ENCODE measurements at regions not wholly inside any gene's neighbourhood (a gene's known extent, or its start where the extent isn't known, plus 50 kb on each side); places are given as distances from the start of the nearest gene placed in this dataset.

DNA sequence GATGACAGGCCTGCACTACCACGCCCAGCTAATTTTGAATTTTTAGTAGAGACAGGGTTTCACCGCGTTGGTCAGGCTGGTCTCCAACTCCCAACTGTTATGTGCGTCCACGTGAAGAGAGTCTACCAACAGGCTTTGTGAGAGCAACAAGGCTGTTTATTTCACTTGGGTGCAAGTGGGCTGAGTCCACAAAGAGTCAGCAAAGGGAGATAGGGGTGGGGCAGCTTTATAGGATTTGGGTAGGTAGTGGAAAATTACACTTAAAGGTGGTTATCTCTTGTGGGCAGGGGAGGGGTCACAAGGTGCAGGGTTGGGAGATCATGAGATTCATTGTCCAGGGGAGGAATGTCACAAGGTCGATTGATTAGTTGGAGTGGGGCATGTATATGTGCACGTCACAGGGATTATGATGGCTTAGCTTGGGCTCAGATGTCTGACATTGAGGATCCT is 111.6 kb downstream of the GOSR1 start (continued):
- TF ChIP-seq, protein P1, sequence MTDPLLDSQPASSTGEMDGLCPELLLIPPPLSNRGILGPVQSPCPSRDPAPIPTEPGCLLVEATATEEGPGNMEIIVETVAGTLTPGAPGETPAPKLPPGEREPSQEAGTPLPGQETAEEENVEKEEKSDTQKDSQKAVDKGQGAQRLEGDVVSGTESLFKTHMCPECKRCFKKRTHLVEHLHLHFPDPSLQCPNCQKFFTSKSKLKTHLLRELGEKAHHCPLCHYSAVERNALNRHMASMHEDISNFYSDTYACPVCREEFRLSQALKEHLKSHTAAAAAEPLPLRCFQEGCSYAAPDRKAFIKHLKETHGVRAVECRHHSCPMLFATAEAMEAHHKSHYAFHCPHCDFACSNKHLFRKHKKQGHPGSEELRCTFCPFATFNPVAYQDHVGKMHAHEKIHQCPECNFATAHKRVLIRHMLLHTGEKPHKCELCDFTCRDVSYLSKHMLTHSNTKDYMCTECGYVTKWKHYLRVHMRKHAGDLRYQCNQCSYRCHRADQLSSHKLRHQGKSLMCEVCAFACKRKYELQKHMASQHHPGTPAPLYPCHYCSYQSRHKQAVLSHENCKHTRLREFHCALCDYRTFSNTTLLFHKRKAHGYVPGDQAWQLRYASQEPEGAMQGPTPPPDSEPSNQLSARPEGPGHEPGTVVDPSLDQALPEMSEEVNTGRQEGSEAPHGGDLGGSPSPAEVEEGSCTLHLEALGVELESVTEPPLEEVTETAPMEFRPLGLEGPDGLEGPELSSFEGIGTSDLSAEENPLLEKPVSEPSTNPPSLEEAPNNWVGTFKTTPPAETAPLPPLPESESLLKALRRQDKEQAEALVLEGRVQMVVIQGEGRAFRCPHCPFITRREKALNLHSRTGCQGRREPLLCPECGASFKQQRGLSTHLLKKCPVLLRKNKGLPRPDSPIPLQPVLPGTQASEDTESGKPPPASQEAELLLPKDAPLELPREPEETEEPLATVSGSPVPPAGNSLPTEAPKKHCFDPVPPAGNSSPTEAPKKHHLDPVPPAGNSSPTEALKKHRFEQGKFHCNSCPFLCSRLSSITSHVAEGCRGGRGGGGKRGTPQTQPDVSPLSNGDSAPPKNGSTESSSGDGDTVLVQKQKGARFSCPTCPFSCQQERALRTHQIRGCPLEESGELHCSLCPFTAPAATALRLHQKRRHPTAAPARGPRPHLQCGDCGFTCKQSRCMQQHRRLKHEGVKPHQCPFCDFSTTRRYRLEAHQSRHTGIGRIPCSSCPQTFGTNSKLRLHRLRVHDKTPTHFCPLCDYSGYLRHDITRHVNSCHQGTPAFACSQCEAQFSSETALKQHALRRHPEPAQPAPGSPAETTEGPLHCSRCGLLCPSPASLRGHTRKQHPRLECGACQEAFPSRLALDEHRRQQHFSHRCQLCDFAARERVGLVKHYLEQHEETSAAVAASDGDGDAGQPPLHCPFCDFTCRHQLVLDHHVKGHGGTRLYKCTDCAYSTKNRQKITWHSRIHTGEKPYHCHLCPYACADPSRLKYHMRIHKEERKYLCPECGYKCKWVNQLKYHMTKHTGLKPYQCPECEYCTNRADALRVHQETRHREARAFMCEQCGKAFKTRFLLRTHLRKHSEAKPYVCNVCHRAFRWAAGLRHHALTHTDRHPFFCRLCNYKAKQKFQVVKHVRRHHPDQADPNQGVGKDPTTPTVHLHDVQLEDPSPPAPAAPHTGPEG (CRISPR knock-in tag; IDR thresholded peaks at IDR 0.05) = no peak
- TF ChIP-seq ZMYM3 (CRISPR knock-in tag; IDR thresholded peaks at IDR 0.05) (peak; percentile 76), FOXP4 (CRISPR knock-in tag; IDR thresholded peaks at IDR 0.05) (peak; percentile 82), SMAD1 (CRISPR knock-in tag; IDR thresholded peaks at IDR 0.05; ENCODE audit: borderline replicate concordance, low read depth) (no peak), KMT2A (CRISPR knock-in tag; IDR thresholded peaks at IDR 0.05) (no peak), ZNF501 (CRISPR knock-in tag; IDR thresholded peaks at IDR 0.05) (peak; percentile 61; the same call in 1 of the 2 replicates), CENPT (CRISPR knock-in tag; IDR thresholded peaks at IDR 0.05; ENCODE audit: low read depth) (no peak), FOXA3 (CRISPR knock-in tag; IDR thresholded peaks at IDR 0.05) (peak; percentile 83), SSRP1 (CRISPR knock-in tag; IDR thresholded peaks at IDR 0.05) (no peak), ZNF724P (CRISPR knock-in tag; IDR thresholded peaks at IDR 0.05; ENCODE audit: borderline replicate concordance) (no peak; the same call in 1 of the 2 replicates), ZNF792 (CRISPR knock-in tag; IDR thresholded peaks at IDR 0.05) (peak; percentile 92), MTF2 (CRISPR knock-in tag; IDR thresholded peaks at IDR 0.05; ENCODE audit: borderline replicate concordance) (no peak), DNMT1 (CRISPR knock-in tag; IDR thresholded peaks at IDR 0.05) (no peak), PHF21A (CRISPR knock-in tag; IDR thresholded peaks at IDR 0.05) (peak; percentile 88), ZNF75D (CRISPR knock-in tag; IDR thresholded peaks at IDR 0.05; ENCODE audit: borderline replicate concordance) (no peak), ZFAT (CRISPR knock-in tag; conservative IDR thresholded peaks at IDR 0.05) (no peak), ZNF333 (CRISPR knock-in tag; IDR thresholded peaks at IDR 0.05; ENCODE audit: borderline replicate concordance) (no peak), ZNF672 (CRISPR knock-in tag; IDR thresholded peaks at IDR 0.05) (no peak), ZNF10 (CRISPR knock-in tag; IDR thresholded peaks at IDR 0.05; ENCODE audit: borderline replicate concordance, low read depth) (no peak), PAX8 (CRISPR knock-in tag; IDR thresholded peaks at IDR 0.05; ENCODE audit: borderline replicate concordance) (no peak), CREB1 (IDR thresholded peaks at IDR 0.05) (peak; percentile 79), CREB1 (CRISPR knock-in tag; IDR thresholded peaks at IDR 0.05) (peak; percentile 84), ZKSCAN8 (CRISPR knock-in tag; IDR thresholded peaks at IDR 0.05; ENCODE audit: borderline replicate concordance) (peak; percentile 68; the same call in 1 of the 2 replicates)
- TF ChIP-seq, protein P2, sequence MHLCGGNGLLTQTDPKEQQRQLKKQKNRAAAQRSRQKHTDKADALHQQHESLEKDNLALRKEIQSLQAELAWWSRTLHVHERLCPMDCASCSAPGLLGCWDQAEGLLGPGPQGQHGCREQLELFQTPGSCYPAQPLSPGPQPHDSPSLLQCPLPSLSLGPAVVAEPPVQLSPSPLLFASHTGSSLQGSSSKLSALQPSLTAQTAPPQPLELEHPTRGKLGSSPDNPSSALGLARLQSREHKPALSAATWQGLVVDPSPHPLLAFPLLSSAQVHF (CRISPR knock-in tag; IDR thresholded peaks at IDR 0.05) = no peak
- TF ChIP-seq, protein P3, sequence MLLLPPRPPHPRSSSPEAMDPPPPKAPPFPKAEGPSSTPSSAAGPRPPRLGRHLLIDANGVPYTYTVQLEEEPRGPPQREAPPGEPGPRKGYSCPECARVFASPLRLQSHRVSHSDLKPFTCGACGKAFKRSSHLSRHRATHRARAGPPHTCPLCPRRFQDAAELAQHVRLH (CRISPR knock-in tag; IDR thresholded peaks at IDR 0.05; ENCODE audit: borderline replicate concordance, low read depth) = peak; percentile 57
